K562 (cell line): ENCODE measurements at regions not wholly inside any gene's neighbourhood (a gene's known extent, or its start where the extent isn't known, plus 50 kb on each side); places are given as distances from the start of the nearest gene placed in this dataset.

Experiments used
- ATAC-seq: fragments of 200-7000 bp; cut with Tn5 transposase; 3 replicates; pipeline ENCODE4 v1.9.1; 2020; ENCODE audit warnings: moderate library complexity
- BruUV-seq: library from RNA; stranded (reverse); fragments of 400-500 nt; replicated peaks from 2 replicates; lab custom pipeline; 2021; lab: Mats Ljungman, UMichigan
- CTCF ChIA-PET: fragments of 300-600 bp; formaldehyde crosslinking; extraction: SDS; loops from one replicate; lab custom pipeline; 2021; ENCODE audit warnings: low intra/inter-chr PET ratio; lab: Yijun Ruan, JAX
- POLR2A ChIA-PET: fragments of 300-600, 350-650 bp; sonication (Branson Sonifier 250); formaldehyde crosslinking; extraction: SDS; loops from one replicate; lab custom pipeline; 2021; ENCODE audit warnings: antibody characterized with exemption, inconsistent platforms; lab: Yijun Ruan, JAX
- DNase-seq, 4 experiments: peaks; one replicate each; pipeline versions ENCODE4 v3.0.0 to v3.0.0-alpha.2; 2011 to 2018; ENCODE audit warnings: low spot score in 3 of 4, mixed read lengths in 3 of 4; ENCODE audit errors: extremely low read depth in 1 of 4
- FAIRE-seq: peaks from 2 replicates; lab custom pipeline; 2011; peaks lifted over from hg19 to GRCh38; lab: Jason Lieb, UNC
- H2AFZ ChIP-seq: 2 replicates; pipeline ENCODE4 v1.6.0; 2011; ENCODE audit warnings: low read depth, low read length, control low read depth, inconsistent platforms
- H3K27ac ChIP-seq: fragments of 200-600 bp; 3 replicates; pipeline ENCODE4 v1.8.0; 2011; ENCODE audit warnings: low read depth, mild to moderate bottlenecking, control low read depth, inconsistent platforms, low read length, moderate library complexity, mixed read lengths; ENCODE audit errors: extremely low read depth
- H3K27me3 ChIP-seq, 2 experiments: fragments of 300-600 bp in 1 of 2; 2 replicates in 1 of 2; 3 replicates in 1 of 2; pipeline versions ENCODE4 v1.6.0 to v1.8.0; 2011; ENCODE audit warnings: inconsistent platforms in 2 of 2, low read length in 2 of 2, mild to moderate bottlenecking in 1 of 2, mixed read lengths in 1 of 2, moderate library complexity in 1 of 2; ENCODE audit not compliant: control insufficient read depth in 2 of 2, insufficient read depth in 2 of 2
- H3K36me3 ChIP-seq: fragments of 300-600 bp; 3 replicates; pipeline ENCODE4 v1.8.0; 2011; ENCODE audit warnings: mild to moderate bottlenecking, low read length, inconsistent platforms; ENCODE audit not compliant: control insufficient read depth, insufficient read depth
- H3K4me1 ChIP-seq, 2 experiments: fragments of 200-600 bp in 1 of 2; replicated peaks in 1 of 2; 2 replicates in 1 of 2; 3 replicates in 1 of 2; pipeline versions ENCODE4 v1.5.1 to v1.8.0; 2011; ENCODE audit warnings: inconsistent platforms in 2 of 2, low read length in 2 of 2, mild to moderate bottlenecking in 1 of 2, mixed read lengths in 1 of 2, moderate library complexity in 1 of 2; ENCODE audit not compliant: control insufficient read depth in 2 of 2, insufficient read depth in 2 of 2
- H3K4me2 ChIP-seq: 2 replicates; pipeline ENCODE4 v1.6.1; 2011; ENCODE audit warnings: low read length, control low read depth, inconsistent platforms, mixed read lengths; ENCODE audit not compliant: insufficient read depth
- H3K4me3 ChIP-seq: fragments of 200-600 bp; sonication (generic), shearing (Covaris generic); 2 replicates; pipeline ENCODE4 v1.5.1; 2016; ENCODE audit warnings: control low read depth, inconsistent platforms
- H3K79me2 ChIP-seq: fragments of 200-600 bp; 3 replicates; pipeline ENCODE4 v1.8.0; 2011; ENCODE audit warnings: low read length, inconsistent platforms; ENCODE audit not compliant: control insufficient read depth, insufficient read depth
- H3K9ac ChIP-seq, 2 experiments: 2 replicates each; pipeline versions ENCODE4 v1.6.0 to v1.6.1; 2011; ENCODE audit warnings: low read depth in 2 of 2, low read length in 2 of 2, control low read depth in 1 of 2, inconsistent platforms in 1 of 2, mild to moderate bottlenecking in 1 of 2, mixed read lengths in 1 of 2; ENCODE audit not compliant: insufficient read depth in 1 of 2
- H3K9me1 ChIP-seq: one replicate; pipeline ENCODE4 v1.6.0; 2011; ENCODE audit warnings: inconsistent platforms, mild to moderate bottlenecking, low read length, moderate library complexity; ENCODE audit not compliant: control insufficient read depth, insufficient read depth
- H3K9me3 ChIP-seq: replicated peaks from 2 replicates; pipeline ENCODE4 v1.5.1; 2011; ENCODE audit warnings: low read depth, low read length, inconsistent platforms; ENCODE audit not compliant: control insufficient read depth, insufficient read depth
- H4K20me1 ChIP-seq: replicated peaks from 2 replicates; pipeline ENCODE4 v1.6.1; 2011; ENCODE audit warnings: low read length, inconsistent platforms, mixed read lengths; ENCODE audit not compliant: control insufficient read depth, insufficient read depth
- CHCHD3 ChIP-seq: fragments of 250-450 bp; sonication (Bioruptor Pico); IDR thresholded peaks from 2 replicates; pipeline ENCODE4 v2.1.2; 2022; ENCODE audit warnings: mild to moderate bottlenecking
- IFI16 ChIP-seq: fragments of 250-450 bp; sonication (Bioruptor Pico); IDR thresholded peaks from 2 replicates; pipeline ENCODE4 v2.1.2; 2022; ENCODE audit warnings: mild to moderate bottlenecking, inconsistent platforms
- PHB ChIP-seq: fragments of 250-450 bp; sonication (Bioruptor Pico); IDR thresholded peaks from 2 replicates; pipeline ENCODE4 v1.5.0; 2021
- PRMT5 ChIP-seq: sonication (generic); formaldehyde crosslinking; IDR thresholded peaks from 2 replicates; pipeline ENCODE4 v1.5.0; 2020; ENCODE audit warnings: missing genetic modification reagents
- ZNF518B ChIP-seq: fragments of 250-450 bp; sonication (Bioruptor Pico); IDR thresholded peaks from 2 replicates; pipeline ENCODE4 v1.5.0; 2021; ENCODE audit warnings: mild to moderate bottlenecking, moderate library complexity
- WGBS: fragments of 100-300 bp; shearing (Covaris generic); methylation state at CpG from one replicate; pipeline ENCODE4 v1.1.6; 2016; ENCODE audit warnings: low coverage, mixed read lengths; ENCODE audit not compliant: insufficient coverage; ENCODE audit errors: missing lambda C conversion rate; 5-methylcytosine and 5-hydroxymethylcytosine counted together
- in situ Hi-C: fragments of 300-500 bp; cut with MboI; formaldehyde crosslinking; loops from 4 replicates; pipeline ENCODE4 v1.15.0; 2018; ENCODE audit warnings: inconsistent platforms, mixed read lengths
- intact Hi-C: fragments of 100-400 bp; cut with micrococcal nuclease; formaldehyde crosslinking; loops from 2 replicates; pipeline ENCODE4 v1.14.2; 2022

DNA sequence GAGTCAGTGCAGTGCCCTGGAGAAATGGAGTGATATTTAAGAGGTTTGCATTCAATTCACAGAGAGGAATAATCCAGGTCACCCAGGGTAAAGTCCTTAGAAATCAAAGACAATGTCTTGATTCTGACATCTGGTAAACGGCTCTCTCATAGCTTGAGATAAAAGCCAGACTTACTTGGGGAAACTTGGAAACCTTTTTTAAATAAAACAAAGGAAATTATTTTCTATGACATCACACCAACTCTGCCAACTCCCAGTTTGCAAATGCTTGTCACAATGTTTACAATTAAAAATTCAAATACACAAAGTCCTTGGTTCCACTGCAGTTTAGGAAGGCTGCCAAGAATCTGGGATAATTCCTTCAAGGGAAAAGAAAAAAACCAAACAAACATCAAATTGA, 255.1 kb upstream of the NREP start:
- intact Hi-C loops = no loop called here
- H3K9me3 ChIP-seq = no peaks in the 10 kb centered on the region
- H3K36me3 ChIP-seq = no peaks in the 10 kb centered on the region
- CTCF ChIA-PET = no interaction called here
- no peak overlapping the region for H3K4me2 ChIP-seq
- WGBS = 0% methylated on average over 1 of the region's 1 CpG
- TF ChIP-seq PHB (no peak), ZNF518B (CRISPR knock-in tag) (no peak), IFI16 (CRISPR knock-in tag) (no peak), PRMT5 (CRISPR knock-in tag) (no peak), CHCHD3 (CRISPR knock-in tag) (no peak)
- no peak for ATAC-seq
- POLR2A ChIA-PET = interaction anchor here (0.6 kb wide), 1 partner anchor 455 kb away, joined by 3 read pairs; no protein-coding TSS in a partner anchor
- no peaks in the 10 kb centered on the region for H3K9me1 ChIP-seq
- no peaks in the 10 kb centered on the region for H4K20me1 ChIP-seq
- H3K4me1 ChIP-seq = no peaks in the 10 kb centered on the region
- H3K79me2 ChIP-seq = no peaks in the 10 kb centered on the region
- no peak overlapping the region for H3K4me3 ChIP-seq
- DNase-seq = no peak
- no peak overlapping the region for H3K9ac ChIP-seq
- in situ Hi-C loops = no loop called here
- no peak for FAIRE-seq
- no TSS peak for BruUV-seq
- no peaks in the 10 kb centered on the region for H3K27me3 ChIP-seq
- H2AFZ ChIP-seq = no peak overlapping the region
- no peak overlapping the region for H3K27ac ChIP-seq
